A549 (cell line): ENCODE measurements at regions not wholly inside any gene's neighbourhood (a gene's known extent, or its start where the extent isn't known, plus 50 kb on each side); places are given as distances from the start of the nearest gene placed in this dataset.

Experiments
- ATAC-seq, 2 experiments: fragments of 200-7000 bp in 1 of 2; fragments of >200 bp in 1 of 2; cut with Nextera tagmentation in 1 of 2; cut with Tn5 transposase in 1 of 2; 3 replicates each; pipeline versions ENCODE4 v1.8.0 to v1.9.1; 2018 to 2020; ENCODE audit warnings: mild to moderate bottlenecking in 1 of 2, moderate library complexity in 1 of 2
- CTCF ChIA-PET: fragments of 300-600 bp; sonication (Branson Sonifier 250); formaldehyde crosslinking; extraction: SDS; loops from one replicate; lab custom pipeline; 2021; ENCODE audit warnings: antibody characterized with exemption, inconsistent platforms; lab: Yijun Ruan, JAX
- POLR2A ChIA-PET: fragments of 350-600 bp; formaldehyde crosslinking; extraction: SDS; loops from one replicate; lab custom pipeline; 2021; ENCODE audit warnings: antibody characterized with exemption, inconsistent platforms; lab: Yijun Ruan, JAX
- DNase-seq, 2 experiments: peaks; one replicate each; pipeline versions ENCODE4 v3.0.0 to v3.0.0-alpha.2; 2011 to 2016; ENCODE audit warnings: low read depth in 1 of 2, low spot score in 1 of 2
- FAIRE-seq: peaks from 2 replicates; lab custom pipeline; 2011; peaks lifted over from hg19 to GRCh38; lab: Jason Lieb, UNC
- H3K27ac ChIP-seq, 2 experiments: fragments of >200 bp; sonication (Bioruptor Twin); formaldehyde crosslinking; 3 replicates each; pipeline ENCODE4 v1.5.1; 2016 to 2017
- H3K4me1 ChIP-seq: fragments of >200 bp; sonication (Bioruptor Twin); formaldehyde crosslinking; 3 replicates; pipeline ENCODE4 v1.6.1; 2016
- H3K4me2 ChIP-seq: fragments of >200 bp; sonication (Bioruptor Twin); formaldehyde crosslinking; 3 replicates; pipeline ENCODE4 v1.6.1; 2016
- H3K4me3 ChIP-seq: fragments of >200 bp; sonication (Bioruptor Twin); formaldehyde crosslinking; 3 replicates; pipeline ENCODE4 v1.5.1; 2016
- H3K9me3 ChIP-seq: fragments of >200 bp; sonication (Bioruptor Twin); formaldehyde crosslinking; 3 replicates; pipeline ENCODE4 v1.6.1; 2016
- BHLHE40 ChIP-seq: IDR thresholded peaks from 2 replicates; pipeline ENCODE4 v1.6.1; 2012; ENCODE audit warnings: low read depth, low read length, inconsistent platforms
- CBX8 ChIP-seq: fragments of 200-600 bp; sonication (generic); IDR thresholded peaks from 2 replicates; pipeline ENCODE4 v1.6.1; 2016
- CHD4 ChIP-seq: fragments of 200-600 bp; sonication (generic); IDR thresholded peaks from 2 replicates; pipeline ENCODE4 v1.6.1; 2016; ENCODE audit warnings: antibody characterized with exemption, mild to moderate bottlenecking, borderline replicate concordance
- FOSL2 ChIP-seq, 2 experiments: fragments of 450-650 bp in 1 of 2; fragments of >200 bp in 1 of 2; sonication (Bioruptor Twin) in 1 of 2; formaldehyde crosslinking; IDR thresholded peaks; 2 replicates each; pipeline versions ENCODE4 v1.5.0 to v1.6.1; 2016 to 2020; ENCODE audit warnings: mild to moderate bottlenecking in 1 of 2, moderate library complexity in 1 of 2
- GATA3 ChIP-seq: IDR thresholded peaks from 2 replicates; pipeline ENCODE4 v1.6.1; 2012; ENCODE audit warnings: borderline replicate concordance
- HDAC2 ChIP-seq: fragments of 200-600 bp; sonication (generic); IDR thresholded peaks from 2 replicates; pipeline ENCODE4 v1.6.1; 2016
- HEYL ChIP-seq: fragments of 250-450 bp; sonication (Bioruptor Pico); IDR thresholded peaks from 2 replicates; pipeline ENCODE4 v1.8.0; 2021; ENCODE audit warnings: mild to moderate bottlenecking, moderate library complexity
- HOXB5 ChIP-seq: fragments of 250-450 bp; sonication (Bioruptor Pico); IDR thresholded peaks from 2 replicates; pipeline ENCODE4 v1.5.0; 2020; ENCODE audit warnings: mild to moderate bottlenecking, moderate library complexity
- JUNB ChIP-seq: fragments of >200 bp; sonication (Bioruptor Twin); formaldehyde crosslinking; IDR thresholded peaks from 2 replicates; pipeline ENCODE4 v1.6.1; 2016
- KDM1A ChIP-seq: fragments of 200-600 bp; sonication (generic); IDR thresholded peaks from 2 replicates; pipeline ENCODE4 v1.6.1; 2016; ENCODE audit warnings: low read depth, mild to moderate bottlenecking
- MAZ ChIP-seq: fragments of 150-350 bp; IDR thresholded peaks from 2 replicates; pipeline ENCODE4 v1.6.1; 2014; ENCODE audit warnings: antibody characterized with exemption, low read depth, low read length, borderline replicate concordance
- POLR2A ChIP-seq: IDR thresholded peaks from 2 replicates; pipeline ENCODE4 v1.6.1; 2012; ENCODE audit warnings: mild to moderate bottlenecking, low read length
- POLR2AphosphoS2 ChIP-seq: conservative IDR thresholded peaks from 2 replicates; pipeline ENCODE4 v1.6.1; 2012; ENCODE audit warnings: low read length, improper control_type of control experiment, inconsistent platforms
- RAD21 ChIP-seq, 2 experiments: fragments of >200 bp in 1 of 2; sonication (Bioruptor Twin) in 1 of 2; formaldehyde crosslinking in 1 of 2; IDR thresholded peaks in 1 of 2; conservative IDR thresholded peaks in 1 of 2; 2 replicates in 1 of 2; 3 replicates in 1 of 2; pipeline ENCODE4 v1.6.1; 2012 to 2018; ENCODE audit warnings: inconsistent platforms in 1 of 2
- ZNF302 ChIP-seq: fragments of 250-450 bp; sonication (Bioruptor Pico); IDR thresholded peaks from 2 replicates; pipeline ENCODE4 v1.9.0; 2021; ENCODE audit warnings: inconsistent platforms, mild to moderate bottlenecking, moderate library complexity
- WGBS: methylation state at CpG from one replicate; pipeline ENCODE4 v1.1.6; 2017; ENCODE audit errors: missing lambda C conversion rate; 5-methylcytosine and 5-hydroxymethylcytosine counted together
- TF ChIP-seq, protein P1 (sequence below): IDR thresholded peaks from 2 replicates; pipeline ENCODE4 v1.6.1; 2012
- TF ChIP-seq, protein P2 (sequence below): fragments of >200 bp; sonication (Bioruptor Twin); formaldehyde crosslinking; IDR thresholded peaks from 2 replicates; pipeline ENCODE4 v1.6.1; 2016
- TF ChIP-seq, protein P3 (sequence below): fragments of 200-600 bp; sonication (generic); IDR thresholded peaks from 2 replicates; pipeline ENCODE4 v1.6.1; 2016; ENCODE audit warnings: antibody characterized with exemption, mild to moderate bottlenecking, moderate library complexity
- TF ChIP-seq, protein P4 (sequence below): fragments of 250-450 bp; sonication (Bioruptor Pico); IDR thresholded peaks from 2 replicates; pipeline ENCODE4 v1.5.0; 2020; ENCODE audit warnings: low read depth, mild to moderate bottlenecking, moderate library complexity

DNA sequence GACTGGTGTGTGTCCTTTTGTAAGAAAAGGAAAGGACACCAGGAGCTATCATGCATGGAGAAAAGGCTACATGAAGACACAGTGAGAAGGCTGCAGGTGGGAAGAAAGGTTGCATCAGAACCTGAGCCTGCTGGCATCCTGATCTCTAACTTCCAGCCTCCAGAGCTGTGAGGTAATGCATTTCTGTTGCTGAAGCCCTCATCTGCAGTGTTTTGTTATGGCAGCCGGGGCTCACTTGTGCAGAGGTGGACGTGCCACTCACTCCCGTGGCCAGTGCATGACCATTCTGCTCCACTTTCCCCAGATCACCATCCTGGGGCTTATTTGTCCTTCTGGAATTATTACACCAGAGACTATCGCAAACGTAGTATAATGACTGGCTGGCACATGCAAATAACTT is 155.3 kb downstream of the IRS2 start:
- TF ChIP-seq POLR2A (no peak), JUNB (no peak), MAZ (no peak), BHLHE40 (no peak), FOSL2 (IDR thresholded peaks at IDR 0.05) (no peak), FOSL2 (CRISPR knock-in tag; IDR thresholded peaks at IDR 0.05) (no peak), ZNF302 (CRISPR knock-in tag) (no peak)
- ChIA-PET CTCF (no interaction called here), POLR2A (no interaction called here)
- no peak for ATAC-seq
- Histone ChIP-seq H3K4me3 (no peak overlapping the region), H3K27ac (no peak overlapping the region), H3K4me1 (no peaks in the 10 kb centered on the region), H3K4me2 (no peak overlapping the region), H3K9me3 (no peaks in the 10 kb centered on the region)
- WGBS, result 75% methylated on average over 5 of the region's 5 CpGs
- FAIRE-seq, result no peak
- DNase-seq, result no peak

DNA sequence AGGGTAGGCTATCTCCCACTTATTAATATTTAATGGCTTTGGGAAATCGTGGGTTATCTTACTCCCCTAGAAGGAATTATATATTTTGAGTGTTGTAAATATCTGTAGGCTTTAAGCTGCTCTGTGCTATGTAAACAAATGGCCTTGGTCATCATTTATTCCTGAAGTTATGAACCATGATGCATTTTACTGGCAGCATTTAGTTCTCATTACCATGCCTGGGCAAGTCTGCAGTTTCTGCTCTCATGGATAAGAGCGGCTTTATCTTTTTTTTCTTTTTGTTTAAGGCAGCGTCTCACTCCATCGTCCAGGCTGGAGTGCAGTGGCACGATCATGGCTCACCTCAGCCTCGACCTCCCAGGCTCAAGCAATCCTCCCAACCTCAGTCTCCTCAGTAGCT is 156.1 kb downstream of the IRS2 start:
- TF ChIP-seq HEYL (CRISPR knock-in tag) (no peak), GATA3 (no peak), HDAC2 (no peak), KDM1A (no peak), CBX8 (no peak), POLR2AphosphoS2 (no peak), POLR2A (no peak)
- TF ChIP-seq, protein P1, sequence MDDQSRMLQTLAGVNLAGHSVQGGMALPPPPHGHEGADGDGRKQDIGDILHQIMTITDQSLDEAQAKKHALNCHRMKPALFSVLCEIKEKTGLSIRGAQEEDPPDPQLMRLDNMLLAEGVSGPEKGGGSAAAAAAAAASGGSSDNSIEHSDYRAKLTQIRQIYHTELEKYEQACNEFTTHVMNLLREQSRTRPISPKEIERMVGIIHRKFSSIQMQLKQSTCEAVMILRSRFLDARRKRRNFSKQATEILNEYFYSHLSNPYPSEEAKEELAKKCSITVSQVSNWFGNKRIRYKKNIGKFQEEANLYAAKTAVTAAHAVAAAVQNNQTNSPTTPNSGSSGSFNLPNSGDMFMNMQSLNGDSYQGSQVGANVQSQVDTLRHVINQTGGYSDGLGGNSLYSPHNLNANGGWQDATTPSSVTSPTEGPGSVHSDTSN, result no peak
- TF ChIP-seq, protein P2, sequence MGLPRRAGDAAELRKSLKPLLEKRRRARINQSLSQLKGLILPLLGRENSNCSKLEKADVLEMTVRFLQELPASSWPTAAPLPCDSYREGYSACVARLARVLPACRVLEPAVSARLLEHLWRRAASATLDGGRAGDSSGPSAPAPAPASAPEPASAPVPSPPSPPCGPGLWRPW, result no peak
- H3K27ac ChIP-seq, result no peak overlapping the region
- no peaks in the 10 kb centered on the region for H3K9me3 ChIP-seq
- no peak for DNase-seq
- POLR2A ChIA-PET, result no interaction called here
- 74% methylated on average over 6 of the region's 6 CpGs for WGBS
- H3K4me3 ChIP-seq, result no peak overlapping the region
- H3K4me1 ChIP-seq, result no peaks in the 10 kb centered on the region
- CTCF ChIA-PET, result no interaction called here
- no peak for ATAC-seq
- no peak for FAIRE-seq
- no peak overlapping the region for H3K4me2 ChIP-seq

DNA sequence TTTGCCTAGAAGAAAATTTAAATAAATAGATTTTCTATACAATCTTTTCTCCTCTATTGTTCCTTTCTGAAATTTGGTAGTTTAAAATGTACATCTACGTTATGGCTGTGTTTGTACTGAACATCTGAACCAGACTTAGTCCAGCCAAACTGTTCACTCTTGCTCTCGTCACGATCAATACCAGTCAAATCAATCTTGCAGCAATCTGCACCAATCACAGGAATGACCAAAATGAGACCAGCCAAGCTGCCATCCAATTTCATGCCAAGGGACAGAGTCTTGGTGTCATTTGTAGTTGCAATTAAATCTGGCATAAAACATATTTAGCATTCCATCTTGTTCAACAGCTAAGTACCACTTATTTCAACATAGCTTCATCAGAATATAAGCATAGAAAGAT is 156.6 kb downstream of the IRS2 start:
- Histone ChIP-seq H3K9me3 (no peaks in the 10 kb centered on the region), H3K4me2 (no peak overlapping the region), H3K4me1 (no peaks in the 10 kb centered on the region), H3K27ac (no peak overlapping the region), H3K4me3 (no peak overlapping the region)
- FAIRE-seq (no peak), ATAC-seq (no peak), DNase-seq (no peak)
- ChIA-PET CTCF (no interaction called here), POLR2A (no interaction called here)
- no peak for TF ChIP-seq HOXB5
- TF ChIP-seq RAD21 (conservative IDR thresholded peaks at IDR 0.05 in 1 of 2, IDR thresholded peaks at IDR 0.05 in 1 of 2), result no peak
- no peak for TF ChIP-seq GATA3
- TF ChIP-seq, protein P3, sequence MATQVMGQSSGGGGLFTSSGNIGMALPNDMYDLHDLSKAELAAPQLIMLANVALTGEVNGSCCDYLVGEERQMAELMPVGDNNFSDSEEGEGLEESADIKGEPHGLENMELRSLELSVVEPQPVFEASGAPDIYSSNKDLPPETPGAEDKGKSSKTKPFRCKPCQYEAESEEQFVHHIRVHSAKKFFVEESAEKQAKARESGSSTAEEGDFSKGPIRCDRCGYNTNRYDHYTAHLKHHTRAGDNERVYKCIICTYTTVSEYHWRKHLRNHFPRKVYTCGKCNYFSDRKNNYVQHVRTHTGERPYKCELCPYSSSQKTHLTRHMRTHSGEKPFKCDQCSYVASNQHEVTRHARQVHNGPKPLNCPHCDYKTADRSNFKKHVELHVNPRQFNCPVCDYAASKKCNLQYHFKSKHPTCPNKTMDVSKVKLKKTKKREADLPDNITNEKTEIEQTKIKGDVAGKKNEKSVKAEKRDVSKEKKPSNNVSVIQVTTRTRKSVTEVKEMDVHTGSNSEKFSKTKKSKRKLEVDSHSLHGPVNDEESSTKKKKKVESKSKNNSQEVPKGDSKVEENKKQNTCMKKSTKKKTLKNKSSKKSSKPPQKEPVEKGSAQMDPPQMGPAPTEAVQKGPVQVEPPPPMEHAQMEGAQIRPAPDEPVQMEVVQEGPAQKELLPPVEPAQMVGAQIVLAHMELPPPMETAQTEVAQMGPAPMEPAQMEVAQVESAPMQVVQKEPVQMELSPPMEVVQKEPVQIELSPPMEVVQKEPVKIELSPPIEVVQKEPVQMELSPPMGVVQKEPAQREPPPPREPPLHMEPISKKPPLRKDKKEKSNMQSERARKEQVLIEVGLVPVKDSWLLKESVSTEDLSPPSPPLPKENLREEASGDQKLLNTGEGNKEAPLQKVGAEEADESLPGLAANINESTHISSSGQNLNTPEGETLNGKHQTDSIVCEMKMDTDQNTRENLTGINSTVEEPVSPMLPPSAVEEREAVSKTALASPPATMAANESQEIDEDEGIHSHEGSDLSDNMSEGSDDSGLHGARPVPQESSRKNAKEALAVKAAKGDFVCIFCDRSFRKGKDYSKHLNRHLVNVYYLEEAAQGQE, result no peak
- TF ChIP-seq CHD4, result no peak
- TF ChIP-seq, protein P4, sequence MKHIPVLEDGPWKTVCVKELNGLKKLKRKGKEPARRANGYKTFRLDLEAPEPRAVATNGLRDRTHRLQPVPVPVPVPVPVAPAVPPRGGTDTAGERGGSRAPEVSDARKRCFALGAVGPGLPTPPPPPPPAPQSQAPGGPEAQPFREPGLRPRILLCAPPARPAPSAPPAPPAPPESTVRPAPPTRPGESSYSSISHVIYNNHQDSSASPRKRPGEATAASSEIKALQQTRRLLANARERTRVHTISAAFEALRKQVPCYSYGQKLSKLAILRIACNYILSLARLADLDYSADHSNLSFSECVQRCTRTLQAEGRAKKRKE (CRISPR knock-in tag), result no peak
- 93% methylated on average over 3 of the region's 3 CpGs for WGBS
